ENCODE measurements at regions not wholly inside any gene's neighbourhood (a gene's known extent, or its start where the extent isn't known, plus 50 kb on each side); places are given as distances from the start of the nearest gene placed in this dataset.

- TF ChIP-seq CTCF (tag by site-specific recombination; IDR thresholded peaks at IDR 0.05) = no peak
- TF ChIP-seq ZNF138 (tag by site-specific recombination; IDR thresholded peaks at IDR 0.05; ENCODE audit: borderline replicate concordance) = no peak
- TF ChIP-seq REST (tag by site-specific recombination; IDR thresholded peaks at IDR 0.05) = no peak
- TF ChIP-seq ZNF768 (tag by site-specific recombination; IDR thresholded peaks at IDR 0.05) = no peak
- no peak for TF ChIP-seq ZBTB17 (tag by site-specific recombination; IDR thresholded peaks at IDR 0.05)
- TF ChIP-seq ZNF521 (tag by site-specific recombination; IDR thresholded peaks at IDR 0.05) = no peak
- TF ChIP-seq SETDB1 (IDR thresholded peaks at IDR 0.05; ENCODE audit: insufficient read length, low read length) = no peak
Measured at GRCh38 chr6:22801831-22802230, 232.5 kb downstream of the HDGFL1 start.
